ENCODE measurements at regions not wholly inside any gene's neighbourhood (a gene's known extent, or its start where the extent isn't known, plus 50 kb on each side); places are given as distances from the start of the nearest gene placed in this dataset.
"Not testable (repeated sequence)": the region's sequence is repeated elsewhere in the genome, so short reads cannot be mapped to it uniquely, and the experiment has no call there.

DNA sequence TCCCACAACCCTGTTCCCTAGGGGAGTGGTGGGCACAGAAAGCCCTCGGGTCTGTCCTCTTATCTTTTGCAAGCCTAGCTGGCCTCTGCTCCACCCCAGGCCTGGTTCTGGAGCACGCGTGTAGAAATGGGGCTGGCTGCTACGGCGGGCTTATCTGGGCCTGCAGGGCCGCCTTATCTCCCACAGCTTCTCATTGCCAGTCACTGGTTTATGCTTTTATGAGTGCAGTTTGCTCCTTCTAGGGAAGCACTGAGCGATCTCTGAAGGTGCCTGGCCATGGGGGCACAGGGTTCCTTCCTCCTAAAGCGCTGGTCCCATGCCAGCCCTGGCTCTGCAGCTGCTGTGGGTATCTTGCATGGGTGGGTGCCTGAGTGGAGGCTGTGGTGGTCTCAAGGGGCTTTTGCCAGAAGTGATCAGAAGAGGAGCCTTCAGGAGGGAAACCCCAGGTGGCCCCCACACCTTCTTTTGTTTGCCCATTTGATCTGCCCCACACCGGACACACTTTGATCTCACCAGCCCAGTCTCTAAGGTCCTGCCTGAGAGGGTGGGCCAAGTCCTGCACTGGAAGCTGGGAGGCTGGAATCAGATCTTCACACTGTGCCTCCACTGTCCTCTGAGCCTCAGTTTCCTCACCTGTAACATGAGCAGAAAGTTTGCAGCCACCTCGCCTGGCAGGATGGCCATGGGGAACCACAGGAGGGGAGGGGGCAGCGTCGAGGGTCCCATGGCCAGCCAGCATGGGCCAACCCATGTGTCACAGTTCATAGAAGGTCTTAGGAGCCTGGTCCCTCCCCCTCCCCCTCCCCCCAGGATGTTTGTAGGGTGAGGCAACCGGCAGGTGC lies 86.6 kb upstream of the FGF3 start:
- no peak for DNase-seq

DNA sequence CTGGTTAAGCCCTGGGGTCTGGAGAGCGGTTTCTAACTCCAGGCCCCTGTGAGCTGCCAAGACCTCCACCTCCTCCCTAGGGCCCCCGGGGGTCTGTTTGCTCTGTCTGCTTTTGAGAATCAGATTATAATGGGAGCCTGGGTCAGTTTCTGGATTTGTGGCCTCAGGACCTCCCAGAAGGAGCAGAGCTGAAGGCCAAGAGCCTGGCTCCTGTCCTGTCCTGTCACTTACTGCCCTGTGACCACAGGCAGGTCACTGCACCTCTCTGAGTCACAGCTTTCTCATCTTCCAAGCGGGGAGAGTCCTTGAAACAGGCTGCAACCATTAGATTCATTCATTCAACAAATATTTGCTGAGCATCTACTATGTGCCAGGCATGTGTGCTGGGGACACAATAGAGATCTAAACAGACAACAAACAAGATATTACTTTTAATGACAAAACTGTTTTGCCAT lies 87.3 kb upstream of the FGF3 start:
- no peak for DNase-seq

DNA sequence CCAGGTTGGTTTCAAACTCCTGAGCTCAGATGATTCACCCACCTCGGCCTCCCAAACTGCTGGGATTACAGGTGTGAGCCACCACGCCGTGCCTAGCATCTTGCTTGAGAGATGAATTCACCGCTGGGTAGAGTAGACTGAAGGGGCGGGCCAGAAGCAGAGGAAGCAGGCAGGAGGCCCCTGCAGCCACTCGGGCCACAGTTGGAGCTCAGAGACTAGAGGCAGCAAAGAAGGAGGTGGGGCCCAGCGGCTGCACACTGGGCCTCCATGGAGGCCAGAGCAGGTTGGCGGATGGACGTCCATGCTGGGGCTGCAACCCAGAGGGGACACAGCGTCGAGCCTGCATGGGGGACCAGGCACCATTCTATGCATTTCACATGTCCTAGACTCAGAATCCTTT lies 88.4 kb upstream of the FGF3 start:
- DNase-seq: no peak

DNA sequence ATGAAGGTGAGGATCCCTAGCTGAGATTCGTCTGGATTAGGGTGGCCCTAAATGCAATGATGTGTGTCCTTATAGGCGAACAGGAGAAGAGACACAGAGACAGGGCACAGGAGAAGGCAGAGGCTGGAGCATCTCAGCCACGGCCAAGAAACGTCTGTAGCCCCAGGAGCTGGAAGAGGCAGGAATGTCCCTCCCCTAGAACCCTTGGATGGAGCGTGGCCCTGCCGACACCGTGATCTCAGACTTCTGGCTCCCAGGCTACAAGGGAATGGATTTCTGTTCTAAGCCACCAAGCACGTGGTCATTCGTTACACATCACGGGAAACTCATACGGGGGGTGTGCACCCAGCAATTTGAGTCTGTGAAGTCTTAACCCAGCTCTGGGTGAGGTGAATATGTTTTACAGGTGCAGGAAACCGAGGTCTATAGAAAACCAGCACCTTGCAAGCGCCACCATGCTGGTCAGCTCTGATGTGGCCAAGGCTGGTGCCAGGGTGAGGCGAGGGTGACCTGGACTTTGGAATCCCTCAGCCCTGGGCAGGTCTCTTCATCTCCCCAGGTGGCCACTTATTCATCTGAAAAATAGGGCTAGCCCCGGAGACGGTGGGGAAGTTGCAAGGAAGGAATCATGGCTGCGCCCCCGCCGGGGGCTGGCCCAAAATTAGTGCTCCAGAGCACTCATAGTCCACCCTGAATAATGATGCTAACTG lies 89.5 kb upstream of the FGF3 start:
- no peak for DNase-seq

GRCh38 chr11:69909561-69910518 lies 90.6 kb upstream of the FGF3 start:
- DNase-seq: no peak

DNA sequence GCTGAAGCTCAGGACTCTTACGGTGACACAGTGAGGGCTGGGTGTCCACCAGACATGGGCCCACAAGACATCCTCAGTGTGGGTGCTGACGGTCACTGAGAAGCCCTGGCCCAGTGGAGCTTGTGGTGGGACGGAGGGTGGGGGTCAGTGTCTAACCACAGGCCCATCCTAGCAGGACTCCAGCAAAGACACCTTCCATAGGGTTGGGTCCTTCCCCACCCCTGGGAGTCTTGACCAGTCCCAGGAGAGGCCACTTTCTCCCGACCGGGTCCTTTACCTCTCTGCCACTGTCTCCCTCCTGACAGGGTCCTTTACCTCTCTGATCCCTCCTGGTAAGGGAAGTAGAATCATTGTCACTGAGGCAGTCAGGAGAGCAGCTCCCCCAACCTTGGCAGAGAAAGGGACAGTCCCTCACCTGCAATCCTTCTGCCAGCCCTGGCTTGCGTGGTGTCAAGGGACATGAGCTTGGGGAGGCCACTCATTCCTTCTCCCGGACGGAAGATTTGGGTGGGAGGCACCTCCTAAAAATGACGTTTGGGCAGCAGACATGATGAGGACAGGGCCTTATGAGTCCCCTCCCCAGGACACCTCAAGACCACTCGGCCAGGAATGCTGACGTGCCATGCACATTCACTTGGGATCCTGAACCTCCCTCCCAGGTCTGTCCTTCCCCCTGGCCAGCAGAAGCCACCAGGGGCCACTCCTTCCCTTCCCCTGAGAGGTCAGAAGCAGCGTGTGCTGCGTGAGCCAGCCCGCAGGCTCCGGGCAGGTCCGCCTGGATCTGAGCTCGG lies 91.5 kb upstream of the FGF3 start:
- no peak for DNase-seq

DNA sequence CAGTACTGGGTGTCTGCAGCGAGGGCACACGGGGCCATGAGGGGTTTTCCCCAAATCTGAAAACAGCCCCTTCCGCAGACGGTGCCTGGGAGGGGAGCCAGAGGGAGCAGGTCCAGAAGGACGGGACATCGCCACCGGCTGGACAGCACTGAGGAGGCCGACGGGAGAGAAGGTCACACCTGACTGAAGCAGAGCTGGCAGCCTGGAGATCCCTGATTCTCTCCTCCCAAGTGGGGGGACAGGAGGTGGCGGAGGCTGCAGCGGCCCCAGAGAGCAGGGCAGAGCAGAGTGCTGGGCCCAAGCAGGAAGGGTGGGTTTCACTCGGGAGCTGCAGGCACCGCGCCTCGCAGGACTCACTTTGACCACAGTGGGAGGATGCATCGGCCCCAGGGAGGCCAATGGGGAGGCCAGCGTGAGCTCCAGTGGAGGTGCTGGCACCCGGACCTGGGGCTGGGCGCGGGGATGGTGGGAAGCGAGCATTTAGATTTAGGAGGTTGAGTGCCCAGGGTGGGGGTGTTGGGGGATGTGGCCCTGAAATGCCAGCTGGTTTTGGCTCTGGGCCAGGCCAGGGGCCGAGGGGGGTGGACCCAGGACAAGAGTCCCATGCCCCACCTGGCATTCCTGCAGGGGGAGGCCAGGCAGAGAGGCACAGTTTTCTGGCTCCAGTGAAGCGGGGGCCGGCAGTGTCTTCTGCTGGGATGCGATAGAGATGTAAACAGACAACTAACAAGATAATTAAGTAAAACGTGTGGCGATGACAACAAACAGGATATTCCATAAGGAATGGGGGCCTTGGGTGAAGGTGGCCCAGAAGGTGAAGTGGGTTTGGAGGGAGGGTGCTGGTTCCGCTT lies 92.3 kb upstream of the FGF3 start:
- DNase-seq: no peak

GRCh38 chr11:69912161-69912910 lies 93.1 kb upstream of the FGF3 start:
- no peak for DNase-seq

GRCh38 chr11:69912911-69913451 lies 93.8 kb upstream of the FGF3 start:
- DNase-seq: no peak

- no peak for DNase-seq
These were observed 94.5 kb upstream of the FGF3 start for GRCh38 chr11:69913591-69914285.

- DNase-seq: no peak
These were observed 95.3 kb upstream of the FGF3 start for GRCh38 chr11:69914286-69915150.

DNA sequence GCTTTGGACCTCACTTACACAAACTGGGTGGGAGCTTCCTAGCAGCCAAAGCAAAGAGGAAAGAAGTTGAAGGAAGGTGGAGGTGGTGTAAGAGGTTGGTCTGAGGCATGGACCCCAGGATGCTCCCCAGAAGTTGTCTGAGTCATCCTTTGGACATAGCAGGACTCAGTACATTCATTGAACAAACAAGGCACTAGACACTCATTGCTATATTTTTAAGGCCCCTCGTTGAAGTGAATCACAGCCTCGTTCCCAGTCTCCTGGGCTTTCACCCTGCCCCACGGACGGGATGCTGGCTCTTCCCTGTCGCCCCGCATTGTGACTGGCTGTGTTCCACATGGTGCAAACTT lies 95.9 kb upstream of the FGF3 start:
- peak; percentile 15 for DNase-seq

DNA sequence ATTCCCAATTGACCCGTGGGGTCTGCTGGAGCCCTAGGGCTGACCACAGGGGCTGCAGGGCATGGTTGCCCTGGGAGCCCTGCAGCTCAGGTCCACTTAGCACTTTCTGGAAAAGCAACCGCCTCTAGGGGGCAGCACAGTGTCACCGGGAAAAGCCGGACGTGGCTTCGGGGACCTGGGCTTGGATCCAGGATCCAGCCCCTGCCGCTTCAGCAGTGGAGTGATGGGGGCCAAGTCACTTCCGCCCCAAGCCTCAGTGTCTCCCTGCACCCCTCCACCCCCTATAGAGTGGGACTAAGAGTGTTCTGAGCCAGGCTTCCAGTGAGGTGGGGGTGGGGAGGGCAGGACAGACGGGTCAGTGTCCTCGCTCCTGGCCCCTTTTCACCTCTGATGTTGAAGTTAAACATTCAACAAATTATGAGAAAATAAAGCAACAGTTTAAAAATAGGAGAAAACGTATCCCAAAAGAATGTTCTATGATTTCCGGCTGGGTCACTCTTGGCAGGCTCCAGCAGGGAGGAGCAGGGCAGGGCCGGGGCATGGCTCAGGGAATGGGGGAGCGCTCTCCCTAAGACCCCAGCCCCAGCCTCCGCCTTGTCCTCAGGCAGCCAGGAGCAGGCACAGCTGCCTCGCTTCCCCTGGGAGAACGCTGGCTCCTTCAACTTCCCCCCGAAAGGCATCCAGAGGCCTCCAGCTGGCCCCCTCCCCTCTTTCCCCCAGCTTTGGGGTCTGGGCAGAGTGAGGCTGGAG lies 96.5 kb upstream of the FGF3 start:
- peak; percentile 65 for DNase-seq

- DNase-seq: not testable (repeated sequence)
These were observed 97.0 kb upstream of the FGF3 start for GRCh38 chr11:69916251-69916649.

GRCh38 chr11:69916806-69917387 lies 97.7 kb upstream of the FGF3 start:
- DNase-seq: no peak

DNA sequence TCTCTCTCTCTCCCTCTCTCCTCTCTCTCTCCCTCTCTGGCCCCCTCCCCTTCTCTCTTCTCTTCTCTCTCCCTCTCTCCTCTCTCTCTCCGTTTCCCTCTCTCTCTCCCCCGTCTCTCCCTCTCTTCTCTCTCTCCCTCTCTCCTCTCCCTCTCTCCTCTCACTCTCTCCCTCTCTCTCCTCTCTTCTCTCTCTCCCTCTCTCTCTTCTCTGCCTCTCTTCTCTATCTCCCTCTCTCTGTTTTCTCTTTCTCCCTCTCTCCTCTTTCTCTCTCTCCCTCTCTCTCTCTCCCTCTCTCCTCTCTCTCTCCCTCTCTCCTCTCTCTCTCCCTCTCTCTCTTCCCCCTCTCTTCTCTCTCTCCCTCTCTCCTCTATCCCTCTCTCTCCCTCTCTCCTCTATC lies 98.3 kb upstream of the FGF3 start:
- DNase-seq: no peak

GRCh38 chr11:69918231-69918937 lies 99.2 kb upstream of the FGF3 start:
- DNase-seq: no peak
